Hematopoietic multipotent progenitor cell treated with erythropoietin and hydrocortisone succinate and interleukin-3 and kit ligand, for 15 days (in vitro differentiated cells): ENCODE measurements at regions not wholly inside any gene's neighbourhood (a gene's known extent, or its start where the extent isn't known, plus 50 kb on each side); places are given as distances from the start of the nearest gene placed in this dataset.
"Not testable (repeated sequence)": the region's sequence is repeated elsewhere in the genome, so short reads cannot be mapped to it uniquely, and the experiment has no call there.

Experiments used
- DNase-seq: peaks from one replicate; pipeline ENCODE4 v3.0.0-alpha.2; 2015; ENCODE audit warnings: low spot score

GRCh38 chr14:30267141-30267540 lies 291.8 kb upstream of the G2E3 start:
- no peak for DNase-seq

GRCh38 chr14:30270200-30271161 lies 288.5 kb upstream of the G2E3 start:
- DNase-seq: peak; percentile 57

DNA sequence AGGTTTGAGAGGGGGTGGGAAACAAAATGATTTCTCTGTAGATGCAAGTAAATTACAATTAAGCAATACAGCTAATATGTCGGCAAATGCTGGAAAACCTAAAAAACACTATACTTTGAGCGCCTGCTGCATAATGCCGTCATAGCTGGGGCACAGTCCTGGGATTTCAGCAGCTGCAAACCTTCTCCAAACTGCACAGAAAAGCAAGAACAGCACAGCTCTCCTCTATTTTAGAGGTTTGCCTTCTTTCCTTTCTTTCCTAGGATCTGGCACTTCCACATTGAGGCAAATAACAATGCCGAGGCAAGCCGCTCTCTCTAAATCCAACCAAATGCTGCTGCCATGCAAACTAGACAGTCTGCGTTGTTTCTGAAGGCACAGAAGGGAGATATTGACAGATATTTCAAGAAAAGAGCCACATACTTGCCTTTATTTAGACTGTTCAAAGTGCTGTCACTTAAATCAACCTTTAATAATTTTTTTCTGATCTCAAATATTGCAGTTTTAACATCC lies 287.1 kb upstream of the G2E3 start:
- no peak for DNase-seq

- no peak for DNase-seq
Observed at GRCh38 chr14:30272848-30273832, 285.8 kb upstream of the G2E3 start.

DNA sequence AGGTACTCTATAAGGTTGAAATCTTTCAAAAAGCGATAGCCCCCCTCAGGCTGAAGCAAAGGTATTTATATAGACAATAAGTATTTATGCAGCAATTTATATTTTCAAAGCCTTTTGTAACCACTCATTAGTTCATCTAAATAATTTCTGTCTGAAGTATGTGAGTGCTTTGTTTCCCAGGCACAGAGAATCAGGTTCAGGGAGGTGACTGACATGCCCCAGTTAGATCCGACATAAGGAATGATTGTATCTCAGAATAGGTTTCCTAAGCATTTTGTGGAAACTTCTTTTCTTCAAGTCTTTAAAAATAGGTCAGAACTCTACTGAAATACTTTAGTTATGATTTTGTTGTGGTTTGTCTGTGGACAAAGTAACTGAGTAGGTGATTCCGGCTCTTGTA lies 283.4 kb upstream of the G2E3 start:
- no peak for DNase-seq

GRCh38 chr14:30277268-30277667 lies 281.7 kb upstream of the G2E3 start:
- no peak for DNase-seq

GRCh38 chr14:30278856-30279255 lies 280.1 kb upstream of the G2E3 start:
- not testable (repeated sequence) for DNase-seq

DNA sequence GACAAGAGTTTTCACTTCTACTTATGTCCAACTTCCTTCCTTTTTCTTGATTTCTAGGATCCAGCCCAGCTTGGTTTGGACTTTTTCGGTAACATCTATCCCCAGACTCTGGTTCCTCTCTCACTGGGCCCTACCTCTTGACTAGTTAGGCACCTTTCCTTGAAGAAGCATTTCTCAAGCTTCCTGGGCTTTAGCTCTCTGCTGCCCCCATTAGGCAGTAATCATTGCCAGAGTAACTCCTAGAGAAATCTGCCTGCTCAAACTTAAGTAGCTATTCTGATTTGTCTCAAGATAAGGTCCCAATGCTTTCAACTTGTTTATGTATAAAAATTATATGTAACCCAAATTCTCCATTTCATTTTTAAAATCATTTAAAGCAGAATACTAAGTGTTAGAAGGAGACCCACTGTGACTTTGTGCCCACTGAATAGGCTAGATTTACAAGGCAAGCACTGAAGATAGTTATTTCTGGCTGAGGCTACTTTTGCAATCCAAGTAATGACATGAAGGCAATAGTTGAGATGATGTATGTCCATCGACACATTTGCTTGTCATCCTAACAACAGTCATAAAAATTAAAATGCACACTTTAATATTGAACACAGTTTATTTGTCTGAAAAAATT lies 275.0 kb upstream of the G2E3 start:
- peak; percentile 4 for DNase-seq

DNA sequence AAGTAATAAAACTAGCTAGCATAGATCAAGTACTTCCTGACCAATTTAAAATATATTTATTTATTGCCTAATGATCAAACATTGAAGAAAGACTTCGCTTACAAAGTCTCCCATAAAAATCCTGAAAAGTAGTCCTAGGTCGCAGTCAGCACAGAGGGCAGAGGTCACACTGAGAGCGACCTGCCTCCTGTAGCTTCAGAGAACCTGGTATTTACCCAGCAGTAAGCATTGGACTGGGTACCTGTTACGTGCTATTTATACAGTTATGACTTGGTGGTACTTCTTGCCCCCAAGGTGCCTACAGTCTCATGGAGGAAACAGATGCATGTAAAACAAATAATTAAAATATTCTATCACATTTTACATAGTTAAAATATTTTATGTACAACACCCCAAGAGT lies 274.1 kb upstream of the G2E3 start:
- DNase-seq: no peak

- no peak for DNase-seq
Observed at GRCh38 chr14:30287579-30288445, 271.1 kb upstream of the G2E3 start.

- DNase-seq: no peak
Observed at GRCh38 chr14:30290001-30290400, 269.0 kb upstream of the G2E3 start.

DNA sequence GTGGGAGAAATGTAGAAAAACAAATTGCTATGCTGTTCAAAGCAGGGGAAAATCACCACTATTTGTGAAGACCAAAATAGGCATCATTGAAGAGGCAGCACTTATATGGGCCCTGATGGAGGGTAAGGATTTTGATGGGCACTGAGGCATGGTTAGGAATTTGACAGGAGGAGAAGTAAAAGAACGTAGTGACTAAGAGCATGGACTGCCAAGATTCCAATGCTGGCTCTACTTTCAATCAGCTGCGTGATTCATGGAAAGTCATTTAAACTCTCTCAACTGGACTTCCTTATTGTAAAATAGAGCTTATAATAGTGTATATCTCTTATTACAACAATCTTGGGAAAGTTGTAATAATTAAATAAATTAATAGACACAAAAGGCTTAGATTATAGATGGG lies 267.7 kb upstream of the G2E3 start:
- DNase-seq: no peak

- DNase-seq: no peak
Observed at GRCh38 chr14:30292541-30292940, 266.4 kb upstream of the G2E3 start.

DNA sequence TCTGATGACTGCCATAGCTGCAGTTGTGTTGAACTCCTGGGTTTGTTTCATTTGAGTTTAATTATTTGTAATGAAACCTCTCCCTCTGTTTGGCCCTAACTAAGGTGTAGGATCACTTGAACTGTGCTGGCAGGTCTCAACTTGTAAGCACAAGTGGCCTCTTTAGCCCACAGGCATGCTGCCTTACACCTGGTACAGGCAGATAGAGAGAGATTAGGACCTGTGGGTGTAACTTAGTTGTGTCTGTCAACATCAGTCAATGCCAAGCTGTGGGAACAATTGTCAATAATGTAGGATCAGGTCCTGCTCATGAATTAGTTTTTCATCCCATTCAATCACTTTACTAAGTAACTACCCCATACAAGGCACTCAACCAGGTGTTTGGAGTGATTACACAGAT lies 263.0 kb upstream of the G2E3 start:
- DNase-seq: no peak

GRCh38 chr14:30296931-30297405 lies 262.0 kb upstream of the G2E3 start:
- no peak for DNase-seq

DNA sequence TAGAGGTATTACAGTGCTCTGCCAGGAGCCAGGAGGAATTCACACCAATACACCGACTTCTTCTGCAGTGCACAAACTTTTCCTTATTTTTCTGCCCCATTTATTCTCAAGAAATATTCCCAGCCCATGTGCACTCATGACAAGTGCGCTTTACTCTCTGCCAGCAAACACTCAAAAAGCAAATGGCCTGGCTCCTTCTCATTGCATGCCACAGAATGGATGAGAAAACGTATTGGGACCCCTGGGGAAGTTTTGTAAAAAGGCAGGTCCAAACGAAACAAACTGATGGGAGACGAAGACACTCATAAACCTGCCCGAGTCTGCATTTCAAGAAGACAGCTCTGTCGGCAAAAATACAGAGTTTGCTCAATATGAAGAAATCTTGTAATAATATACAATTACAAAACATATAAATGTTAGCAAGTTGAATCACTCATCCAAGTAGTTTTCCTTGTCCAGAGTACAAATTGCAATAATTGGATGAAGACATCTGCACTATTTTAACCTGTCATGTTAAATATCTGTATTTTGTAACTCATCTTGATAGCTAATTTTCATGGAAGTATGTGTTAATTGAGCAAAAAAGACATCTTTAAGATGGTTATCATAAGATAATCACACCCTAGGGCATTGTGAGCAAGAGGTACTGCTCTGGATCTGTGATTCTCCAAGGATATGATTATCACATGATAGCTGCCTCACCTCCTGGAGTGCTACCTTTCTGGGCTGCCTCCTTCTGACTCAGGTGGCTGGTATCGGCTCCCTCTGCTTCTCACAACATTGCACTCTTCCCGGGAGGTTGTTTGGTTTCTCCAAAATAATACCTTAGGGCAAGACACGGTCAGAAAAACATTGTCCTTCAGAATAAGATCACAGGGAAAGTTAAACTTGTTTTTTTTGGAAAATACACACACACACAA lies 260.8 kb upstream of the G2E3 start:
- no peak for DNase-seq

GRCh38 chr14:30299915-30300314 lies 259.0 kb upstream of the G2E3 start:
- no peak for DNase-seq

- no peak for DNase-seq
Observed at GRCh38 chr14:30303350-30303749, 255.6 kb upstream of the G2E3 start.

- DNase-seq: no peak
Observed at GRCh38 chr14:30305346-30305745, 253.6 kb upstream of the G2E3 start.

GRCh38 chr14:30309405-30309804 lies 249.6 kb upstream of the G2E3 start:
- no peak for DNase-seq
